LoVo (cell line): ENCODE measurements at regions not wholly inside any gene's neighbourhood (a gene's known extent, or its start where the extent isn't known, plus 50 kb on each side); places are given as distances from the start of the nearest gene placed in this dataset.
"Not testable (repeated sequence)": the region's sequence is repeated elsewhere in the genome, so short reads cannot be mapped to it uniquely, and the experiment has no call there.

Source experiments
- DNase-seq: peaks from one replicate; pipeline ENCODE4 v3.0.0-alpha.2; 2016; ENCODE audit warnings: low spot score

DNA sequence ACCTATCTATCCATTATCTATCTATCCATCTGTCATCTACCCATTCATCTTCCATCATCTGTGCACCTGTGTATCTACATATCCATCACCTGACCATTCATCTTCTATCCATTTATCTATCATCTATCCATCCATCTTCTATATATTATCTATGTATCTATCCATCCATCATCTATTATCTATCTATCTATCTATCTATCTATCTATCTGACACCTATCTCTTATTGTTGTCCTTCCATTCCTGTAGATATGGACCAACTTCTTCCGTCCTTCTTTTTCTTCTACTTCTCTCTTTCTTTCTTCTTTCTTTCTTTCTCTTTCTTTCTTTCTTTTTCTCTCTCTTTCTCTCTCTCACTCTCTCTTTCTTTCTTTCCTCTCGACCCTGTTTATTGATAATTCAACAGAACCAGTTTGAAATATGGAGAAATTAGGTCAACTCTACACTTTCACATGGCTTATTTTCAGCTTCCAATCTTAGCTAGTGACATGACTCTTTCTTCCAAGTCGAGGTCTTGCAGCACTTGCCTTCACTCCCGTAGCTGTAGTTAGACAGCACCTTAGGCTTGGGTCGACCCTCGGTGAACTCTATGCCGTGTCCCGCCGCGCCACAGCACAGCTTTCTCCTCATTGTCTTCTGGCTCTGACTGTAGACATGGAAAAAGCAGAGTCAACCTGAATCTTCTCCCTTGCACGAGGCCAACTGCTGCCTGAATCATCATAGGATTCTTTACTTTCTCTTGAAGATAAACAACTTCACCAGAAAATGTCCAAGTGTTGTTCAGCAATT lies 110.4 kb upstream of the EXOC2 start:
- no peak for DNase-seq

DNA sequence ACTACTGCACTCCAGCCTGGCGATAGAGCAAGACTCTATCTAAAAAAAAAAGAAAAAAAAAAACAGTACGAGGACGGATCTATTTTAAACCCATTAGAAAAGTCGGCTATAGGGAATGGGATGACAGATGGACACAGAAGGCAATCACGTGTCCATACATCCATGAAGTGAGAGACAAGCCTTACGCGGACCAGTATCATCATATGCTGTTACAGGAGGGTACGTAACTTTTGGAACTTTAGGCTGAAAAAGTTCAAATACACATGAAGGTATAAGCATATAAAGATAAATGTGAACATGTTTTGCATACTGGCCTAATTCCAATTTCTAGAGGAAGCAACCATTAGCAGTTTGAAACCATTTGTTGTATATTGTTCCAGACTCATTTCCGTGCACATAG lies 109.8 kb upstream of the EXOC2 start:
- no peak for DNase-seq

DNA sequence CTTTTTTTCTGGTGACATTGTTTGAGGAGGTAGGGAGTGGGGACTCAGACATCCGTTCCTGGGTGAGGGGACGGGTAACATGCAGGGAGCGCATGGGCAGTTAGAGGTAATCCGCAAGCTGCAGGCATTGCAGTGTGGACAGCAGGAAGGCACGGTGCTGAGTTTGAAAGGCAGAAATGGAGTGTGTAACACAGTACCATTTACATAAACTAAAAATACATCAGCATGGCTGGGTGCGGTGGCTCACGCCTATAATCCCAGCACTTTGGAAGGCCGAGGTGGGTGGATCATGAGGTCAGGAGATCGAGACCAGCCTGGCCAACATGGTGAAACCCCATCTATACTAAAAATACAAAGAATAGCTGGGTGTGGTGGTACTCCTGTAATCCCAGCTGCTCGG lies 109.3 kb upstream of the EXOC2 start:
- not testable (repeated sequence) for DNase-seq

DNA sequence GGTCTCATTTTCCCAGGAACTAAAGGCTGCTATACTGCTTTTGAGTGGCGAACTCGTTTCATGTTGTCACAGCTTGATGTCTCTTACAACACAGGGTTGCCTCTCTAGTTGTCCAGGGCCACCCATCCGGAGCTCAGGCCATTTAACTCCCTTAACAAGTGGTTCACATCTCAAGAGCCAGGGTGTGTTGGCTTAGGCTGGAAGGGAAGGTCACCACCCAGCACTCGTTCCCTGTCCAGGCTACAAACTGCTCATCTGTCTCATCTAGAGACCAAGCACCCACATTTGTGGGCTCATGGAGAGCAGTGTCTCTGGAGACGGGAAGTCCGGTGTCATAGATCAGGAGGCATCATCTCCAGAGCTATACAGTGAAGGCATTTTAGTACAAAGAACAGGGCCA lies 106.8 kb upstream of the EXOC2 start:
- no peak for DNase-seq

DNA sequence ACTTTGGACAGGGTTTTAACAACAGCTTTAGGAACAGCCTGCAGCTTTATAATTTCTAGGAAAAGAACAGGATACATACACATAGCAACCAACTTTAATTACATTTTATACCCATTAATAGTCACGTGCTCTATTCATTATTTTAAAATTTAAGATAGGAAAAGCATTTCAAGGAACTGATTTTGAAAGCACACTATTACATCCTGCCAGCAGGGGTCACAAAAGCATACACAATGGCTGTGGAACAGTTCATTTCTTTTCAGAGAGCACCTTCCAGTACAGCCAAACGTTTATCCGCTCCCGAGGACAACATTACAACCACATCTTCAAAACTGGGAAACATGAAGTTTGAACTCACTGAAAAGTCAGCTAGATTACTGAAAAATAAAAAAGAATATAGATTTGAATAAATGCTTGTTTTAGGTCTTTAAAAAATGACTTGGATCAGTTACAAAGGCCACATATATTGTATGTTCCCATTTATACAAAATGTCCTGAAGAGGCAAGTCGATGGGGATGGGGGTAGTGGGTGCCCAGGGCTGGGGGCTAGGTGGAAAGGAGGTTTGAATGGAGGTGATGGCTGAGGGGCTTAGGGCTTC lies 104.6 kb upstream of the EXOC2 start:
- peak; percentile 67 for DNase-seq

DNA sequence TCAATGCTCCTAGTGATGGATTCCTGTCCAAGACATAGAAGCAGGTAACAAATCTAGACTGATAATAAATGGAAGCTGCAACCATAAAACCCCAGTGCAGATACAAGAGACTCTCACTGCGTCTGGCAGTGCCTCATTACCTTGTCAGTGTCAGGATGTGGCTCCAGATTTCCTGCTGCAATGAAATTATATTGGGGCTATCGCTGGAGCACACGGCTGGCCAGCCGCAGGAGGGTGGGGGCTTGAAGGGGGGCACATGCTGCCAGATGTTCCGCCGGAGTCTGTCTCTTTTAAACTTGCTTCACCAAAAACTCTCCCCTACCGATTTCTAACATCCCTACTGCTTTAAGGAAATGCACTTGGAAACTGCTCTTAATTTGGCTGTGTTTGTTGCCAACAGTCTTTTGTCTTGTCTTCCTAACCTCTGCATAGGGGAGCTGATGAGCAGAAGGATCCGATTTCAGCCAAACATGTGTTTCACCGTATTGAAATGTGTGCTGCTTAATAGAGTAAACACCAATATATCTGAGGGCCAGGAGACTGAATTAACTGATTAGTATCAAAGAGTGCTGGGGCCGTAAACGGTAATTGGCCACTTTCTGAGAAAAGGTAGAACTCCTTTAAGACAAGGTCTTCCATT lies 102.2 kb upstream of the EXOC2 start:
- DNase-seq, result no peak

DNA sequence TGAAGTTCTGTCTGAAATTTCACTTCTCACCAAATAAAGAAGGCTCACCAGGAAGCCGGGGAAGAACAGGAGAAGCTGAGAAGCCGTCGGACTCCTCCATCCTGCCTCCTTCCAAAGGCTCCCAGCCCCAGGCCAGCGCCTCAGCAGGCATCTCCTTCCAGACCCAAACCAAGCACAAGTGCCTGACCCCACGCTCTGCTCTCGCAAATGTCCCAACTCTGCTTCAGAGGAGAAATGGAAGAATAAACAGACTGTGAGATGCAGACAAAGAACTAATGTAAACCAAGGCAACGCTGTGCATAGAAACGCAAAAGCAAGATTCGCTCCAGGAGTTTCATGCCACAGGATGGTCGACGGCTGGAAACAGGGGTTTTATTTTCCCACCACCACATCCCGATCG lies 100.3 kb upstream of the EXOC2 start:
- DNase-seq, result no peak

DNA sequence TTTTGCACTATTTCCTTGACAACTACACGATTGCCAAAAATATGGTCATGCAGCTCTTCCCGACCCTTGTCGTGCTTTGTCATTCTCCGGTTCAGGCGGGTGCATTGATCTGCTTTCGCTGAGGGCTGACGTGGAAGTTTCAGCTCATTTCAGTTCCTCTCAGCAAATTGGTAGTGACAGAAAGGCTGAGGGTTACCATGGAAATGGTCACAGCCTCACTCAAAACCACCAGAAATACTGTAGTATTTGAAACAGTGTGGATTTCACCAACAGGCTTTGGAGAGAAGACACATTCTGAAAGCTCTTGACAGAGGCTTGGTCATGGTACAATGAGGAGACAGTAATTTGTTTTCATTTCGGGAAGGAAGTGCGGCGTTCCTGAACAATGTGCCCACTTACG lies 99.7 kb upstream of the EXOC2 start:
- no peak for DNase-seq

DNA sequence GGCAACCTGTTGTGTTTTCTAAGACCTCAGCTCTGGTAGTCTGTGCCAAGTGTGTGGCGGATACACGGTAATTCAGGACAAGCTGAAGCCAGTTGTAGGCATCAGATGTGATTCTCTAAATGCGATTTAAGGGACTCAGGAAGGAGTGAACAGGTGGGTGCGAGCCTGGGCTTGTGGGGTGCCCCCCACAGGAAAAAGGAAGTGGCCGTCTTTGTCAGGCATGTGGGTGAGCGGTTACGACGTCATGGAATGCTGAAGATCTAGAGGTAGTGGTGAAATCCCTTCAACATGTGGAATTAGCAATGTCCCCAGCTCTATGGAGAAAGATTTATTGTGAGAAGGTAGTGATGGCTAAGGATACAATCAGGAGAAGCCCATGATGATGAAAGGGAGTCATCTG lies 95.1 kb upstream of the EXOC2 start:
- no peak for DNase-seq

DNA sequence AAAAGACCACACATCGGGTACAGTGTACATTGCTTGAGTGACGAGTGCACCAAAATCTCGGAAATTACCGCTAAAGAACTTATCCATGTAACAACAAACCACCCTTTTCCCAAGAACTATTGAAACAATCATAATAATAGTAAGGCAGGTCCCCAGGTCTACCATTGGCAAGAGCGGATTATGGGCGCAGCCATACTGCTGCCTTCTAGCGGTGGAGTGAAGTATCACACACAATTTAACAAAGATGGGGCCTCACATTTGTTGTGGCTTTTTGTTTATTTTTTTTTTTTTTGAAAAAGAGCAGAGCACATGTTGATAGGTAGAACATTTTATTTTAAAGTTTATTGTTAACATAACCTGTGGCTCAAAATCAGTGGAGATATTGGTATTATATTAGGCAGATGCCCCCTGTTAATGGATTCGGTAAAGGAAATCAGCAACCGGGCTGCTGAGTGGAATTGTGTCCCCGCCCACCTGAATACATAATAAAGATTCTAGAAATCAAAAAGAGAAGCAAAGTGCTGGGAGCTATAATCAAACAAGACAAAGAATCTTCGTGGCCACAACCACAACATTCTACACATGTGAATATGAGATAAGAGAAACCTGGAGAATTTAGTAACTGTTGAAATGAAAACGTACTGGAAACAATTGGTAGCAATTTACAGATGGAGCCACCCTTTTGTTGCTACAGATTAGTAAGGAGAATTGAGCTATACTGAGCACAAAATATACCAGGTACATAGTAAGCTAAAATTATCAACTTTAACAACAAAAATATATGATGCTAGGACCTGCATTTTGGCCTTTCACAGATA lies 94.2 kb upstream of the EXOC2 start:
- DNase-seq, result peak; percentile 8

DNA sequence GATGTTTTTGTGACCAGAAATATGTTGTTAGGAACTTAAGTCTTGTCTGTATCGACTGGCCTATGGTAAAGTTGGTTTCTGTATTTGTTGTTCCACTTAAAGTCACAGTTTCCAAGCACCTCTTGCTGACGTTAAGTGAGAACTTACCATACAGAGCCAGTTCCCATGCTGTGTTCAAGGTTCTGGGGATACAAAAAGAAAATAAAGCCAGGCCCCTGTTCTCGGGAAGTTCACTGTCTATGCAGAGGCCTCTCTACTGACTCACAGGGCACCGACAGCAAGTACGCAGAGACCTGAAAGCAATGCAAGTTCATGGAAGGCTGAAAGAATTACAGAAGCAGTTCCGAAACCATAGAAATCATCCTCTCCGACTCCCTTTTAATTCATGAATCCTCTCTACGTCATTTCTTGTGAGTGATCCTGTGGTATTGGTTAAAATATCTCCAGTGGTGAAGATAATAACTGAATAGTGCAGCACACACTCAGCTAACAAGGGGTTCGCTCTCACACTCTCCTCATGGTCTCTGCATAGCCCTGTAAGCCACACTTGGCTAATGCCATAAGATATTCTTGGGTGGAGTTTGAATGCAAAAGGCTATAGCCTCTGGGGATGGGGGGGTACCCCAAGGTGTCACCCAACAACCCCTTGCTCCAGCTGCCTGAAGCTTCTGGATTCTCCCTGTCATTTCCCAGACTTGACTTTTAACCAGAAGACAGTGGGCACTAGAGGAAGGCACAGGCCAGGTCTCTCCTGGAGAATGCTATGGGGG lies 91.2 kb upstream of the EXOC2 start:
- DNase-seq, result no peak

DNA sequence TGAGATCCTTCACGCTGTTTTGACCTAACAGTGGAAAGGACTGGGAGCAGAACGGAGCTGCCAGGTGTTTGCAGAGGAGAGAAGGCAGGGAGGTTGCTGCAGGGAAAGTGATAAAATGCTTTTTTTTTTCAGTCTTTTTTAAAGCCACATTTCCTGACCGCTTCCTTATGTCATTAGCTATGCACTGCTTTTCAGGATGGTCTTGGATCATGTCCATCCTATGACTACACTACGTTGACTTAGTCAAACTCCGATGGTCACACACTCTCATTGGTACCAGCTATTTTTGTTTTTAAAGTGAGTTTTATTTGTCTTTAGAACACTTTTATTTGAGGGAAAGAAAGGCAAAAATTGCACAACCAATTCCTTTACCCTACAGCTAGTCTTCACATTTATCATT lies 89.2 kb upstream of the EXOC2 start:
- no peak for DNase-seq

DNA sequence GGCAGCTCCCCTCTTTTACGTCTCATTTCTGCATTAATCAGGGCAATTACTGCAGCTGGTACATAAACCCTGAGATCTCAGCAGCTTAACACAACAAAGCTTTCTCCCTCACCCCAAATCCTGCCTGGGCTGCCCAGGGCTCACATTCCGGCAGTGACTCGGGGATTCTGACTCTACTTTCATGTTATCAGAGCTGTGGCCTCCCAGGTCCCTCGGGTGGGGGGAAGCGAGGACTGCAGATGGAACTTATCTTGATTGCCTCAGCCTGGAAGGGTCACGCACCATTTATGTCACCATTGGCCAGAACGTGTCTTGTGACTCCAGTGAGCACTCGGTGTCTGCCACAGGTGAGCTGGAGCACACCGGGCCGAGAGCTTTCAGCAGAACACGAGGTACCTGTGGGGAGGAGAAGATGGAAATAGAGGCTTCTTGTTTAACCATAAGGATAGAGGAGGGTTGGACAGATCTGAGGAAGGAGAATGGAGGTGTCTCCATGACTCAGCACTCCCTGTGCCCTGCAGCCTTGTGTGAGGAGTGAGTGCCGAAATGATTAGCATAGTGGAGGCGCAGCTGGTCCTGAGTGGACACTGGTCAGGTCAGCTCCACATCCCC lies 88.5 kb upstream of the EXOC2 start:
- no peak for DNase-seq

DNA sequence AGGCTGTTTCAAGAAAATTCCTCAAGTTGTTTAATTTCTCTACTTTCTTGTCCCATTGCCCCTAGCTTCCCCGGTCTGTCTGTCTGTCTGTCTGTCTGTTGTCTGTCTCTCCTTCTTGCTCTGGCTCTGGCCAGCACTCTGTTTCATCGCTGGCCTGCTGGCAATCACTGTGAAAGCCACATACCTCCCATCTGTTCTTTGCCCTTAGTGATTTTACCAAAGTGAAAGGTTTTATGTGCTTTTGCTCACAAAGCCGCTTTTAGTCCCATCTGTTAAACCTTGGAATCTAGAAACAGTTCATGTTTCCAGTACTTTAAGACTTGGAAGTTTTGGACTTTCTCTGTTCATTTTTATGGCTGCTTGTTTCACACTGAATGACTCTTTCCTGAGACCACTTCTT lies 87.8 kb upstream of the EXOC2 start:
- DNase-seq, result no peak

DNA sequence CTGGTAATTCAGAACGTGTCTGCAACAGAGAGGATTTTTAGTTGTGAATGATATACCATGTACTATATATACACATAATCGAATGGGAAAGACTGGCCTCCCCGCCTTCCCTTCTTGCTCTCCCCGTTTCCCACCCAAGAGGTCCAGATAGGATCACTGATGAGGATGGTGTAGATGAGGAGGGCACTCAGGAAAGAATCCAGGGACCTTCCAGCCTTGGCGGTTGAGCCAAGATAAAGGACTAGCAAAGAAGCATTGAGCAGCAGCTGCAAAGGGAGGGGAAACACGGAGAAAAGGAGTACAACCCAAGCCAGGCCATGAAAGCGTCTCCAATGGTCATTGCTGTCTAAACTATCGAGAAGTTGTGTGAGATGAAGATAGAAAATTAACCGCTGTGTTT lies 84.0 kb upstream of the EXOC2 start:
- DNase-seq, result no peak

DNA sequence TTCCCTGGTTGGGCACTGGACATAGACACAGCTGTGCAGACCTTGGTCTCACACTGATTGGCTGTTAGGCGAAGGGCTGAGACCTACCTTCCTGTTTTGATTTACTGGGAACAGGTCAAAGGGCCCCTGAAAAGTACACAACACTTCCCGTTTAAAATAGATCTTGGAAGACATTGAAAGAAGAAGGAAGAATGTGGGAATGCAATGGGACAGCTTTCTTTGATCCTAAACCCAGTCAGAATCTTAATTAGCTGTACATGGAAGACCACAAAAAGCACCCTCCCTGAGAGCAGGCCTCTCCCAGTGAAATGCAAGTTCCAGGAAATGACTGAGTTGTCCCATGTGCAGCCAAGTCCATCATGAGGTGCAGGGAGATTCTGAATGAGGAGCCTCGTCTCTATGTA lies 83.6 kb upstream of the EXOC2 start:
- no peak for DNase-seq

DNA sequence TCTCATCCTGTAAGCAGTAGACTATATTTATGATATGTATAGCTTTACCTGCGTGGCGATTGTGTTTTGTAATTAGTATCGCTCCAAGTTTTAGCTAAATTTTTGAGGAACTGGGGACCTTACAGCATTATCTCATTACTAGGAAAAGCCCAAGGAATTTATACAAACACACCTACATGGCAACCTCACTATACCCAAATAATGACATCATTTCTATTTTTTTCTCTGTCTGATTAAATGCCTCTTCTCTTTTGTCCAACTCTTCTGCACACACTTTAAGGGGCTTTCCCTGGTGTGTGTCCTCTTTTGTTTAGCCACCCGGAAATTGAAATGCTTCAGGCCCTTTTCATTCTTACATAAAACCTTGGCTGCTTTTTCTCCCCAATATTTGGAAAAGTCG lies 82.9 kb upstream of the EXOC2 start:
- no peak for DNase-seq

DNA sequence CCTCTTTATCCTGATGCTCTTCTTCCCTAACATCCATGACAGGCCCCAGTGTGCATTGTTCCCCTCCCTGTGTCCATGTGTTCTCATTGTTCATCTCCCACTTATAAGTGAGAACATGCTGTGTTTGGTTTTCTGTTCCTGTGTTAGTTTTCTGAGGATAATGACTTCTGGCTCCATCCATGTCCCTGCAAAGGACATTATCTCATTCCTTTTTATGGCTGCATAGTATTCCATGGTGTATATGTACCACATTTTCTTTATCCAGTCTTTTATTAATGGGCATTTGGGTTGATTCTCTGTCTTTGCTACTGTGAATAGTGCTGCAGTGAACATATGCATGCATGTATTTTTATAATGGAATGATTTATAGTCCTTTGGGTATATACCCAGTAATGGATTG lies 78.7 kb upstream of the EXOC2 start:
- not testable (repeated sequence) for DNase-seq

DNA sequence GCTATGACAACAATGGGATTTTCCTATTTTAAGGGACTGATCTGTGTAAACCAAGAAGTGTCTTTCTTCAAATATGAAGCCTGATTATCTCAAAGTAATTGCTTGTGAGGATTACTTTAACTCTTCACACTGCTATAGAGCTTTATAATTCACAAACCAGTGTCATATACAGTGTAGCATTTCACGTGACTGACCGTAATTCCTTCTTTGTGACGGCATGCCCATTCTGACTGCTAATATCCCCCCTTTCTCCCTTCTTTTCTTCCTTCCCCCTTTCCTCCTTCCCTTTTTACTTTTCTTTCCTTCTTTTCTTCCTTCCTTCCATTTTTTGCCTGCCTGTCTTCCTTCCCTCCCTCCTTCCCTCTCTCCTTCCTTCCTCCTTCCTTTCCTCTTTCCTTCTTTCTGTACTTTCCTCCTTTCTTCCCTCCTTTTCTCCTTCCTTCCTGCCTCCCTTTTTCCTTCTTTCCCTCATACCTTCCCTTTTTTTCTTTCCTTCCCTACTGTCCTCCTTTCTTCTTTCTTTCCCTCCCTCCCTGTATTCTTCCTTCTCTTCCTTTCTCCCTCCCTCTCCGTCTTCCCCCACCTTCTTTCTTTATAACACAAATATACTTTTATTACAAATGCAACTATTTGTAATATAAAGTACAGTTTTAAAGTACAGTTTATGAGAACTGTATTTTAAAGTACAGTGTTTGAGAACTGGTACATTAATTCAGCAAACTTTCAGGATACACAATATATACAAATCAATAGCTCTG lies 75.0 kb upstream of the EXOC2 start:
- no peak for DNase-seq

DNA sequence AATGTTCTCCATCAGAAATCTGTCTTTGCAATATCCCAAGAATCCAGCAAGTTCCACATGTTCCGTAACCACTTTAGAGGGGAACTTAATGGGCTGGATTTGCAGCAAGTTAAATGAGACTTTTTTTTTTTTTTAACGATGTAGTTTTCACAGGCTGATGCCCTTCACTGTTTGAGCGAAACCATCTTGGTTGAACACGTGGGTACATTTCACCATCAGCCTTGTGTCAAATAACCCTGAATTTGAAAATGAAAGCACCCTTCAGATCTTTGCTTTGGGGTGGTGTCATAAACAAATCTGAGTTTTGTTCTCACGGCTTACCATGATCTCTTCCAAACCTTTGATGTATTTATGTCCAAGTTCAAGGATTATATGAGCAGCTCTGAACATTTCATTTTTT lies 73.7 kb upstream of the EXOC2 start:
- no peak for DNase-seq

DNA sequence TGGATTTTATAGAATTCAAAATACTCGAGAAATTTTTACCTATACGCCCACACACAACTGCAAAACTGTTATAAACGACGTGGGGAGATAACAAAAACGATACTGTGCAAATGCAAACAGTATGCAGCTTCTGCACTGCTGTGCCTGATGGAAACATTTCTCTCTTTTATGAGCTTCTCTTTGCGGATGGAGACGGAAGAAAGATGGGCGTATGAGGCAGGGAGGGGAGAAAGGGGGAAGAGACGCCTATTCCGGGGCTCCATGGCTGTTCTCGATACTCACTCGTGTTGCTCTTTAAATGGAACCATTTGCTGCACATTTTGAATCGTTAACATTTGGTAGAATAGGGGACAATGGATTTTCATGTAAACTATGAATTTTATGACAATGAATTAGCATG lies 69.1 kb upstream of the EXOC2 start:
- DNase-seq, result no peak
